Stimulated activated effector memory CD8-positive, alpha-beta T cell treated with anti-CD3 and anti-CD28 coated beads, Interleukin-12 subunit alpha, Interleukin-12 subunit beta, amount 100 ng/mL, for 72 hours (primary cell): ENCODE measurements at regions not wholly inside any gene's neighbourhood (a gene's known extent, or its start where the extent isn't known, plus 50 kb on each side); places are given as distances from the start of the nearest gene placed in this dataset.
"Not testable (repeated sequence)": the region's sequence is repeated elsewhere in the genome, so short reads cannot be mapped to it uniquely, and the experiment has no call there.

Experiments used
- ATAC-seq: fragments of 150-1000 bp; cut with Tn5 transposase; 2 replicates; pipeline ENCODE4 v1.10.0; 2021
- DNase-seq, 2 donors: peaks; one replicate each; pipeline ENCODE4 v3.0.0; 2021 to 2022; ENCODE audit warnings: low spot score in 2 of 2
- H3K27ac Mint-ChIP-seq: one replicate; pipeline ENCODE4 v1.8.0; 2022; ENCODE audit warnings: mild to moderate bottlenecking, mixed read lengths
- H3K36me3 Mint-ChIP-seq: one replicate; pipeline ENCODE4 v1.8.0; 2022; ENCODE audit warnings: mild to moderate bottlenecking, mixed read lengths
- H3K4me1 Mint-ChIP-seq: one replicate; pipeline ENCODE4 v1.8.0; 2022; ENCODE audit warnings: mixed read lengths
- H3K4me3 Mint-ChIP-seq: one replicate; pipeline ENCODE4 v1.8.0; 2022; ENCODE audit warnings: mild to moderate bottlenecking, mixed read lengths
- H3K9me3 Mint-ChIP-seq: one replicate; pipeline ENCODE4 v1.8.0; 2022; ENCODE audit warnings: mixed read lengths

DNA sequence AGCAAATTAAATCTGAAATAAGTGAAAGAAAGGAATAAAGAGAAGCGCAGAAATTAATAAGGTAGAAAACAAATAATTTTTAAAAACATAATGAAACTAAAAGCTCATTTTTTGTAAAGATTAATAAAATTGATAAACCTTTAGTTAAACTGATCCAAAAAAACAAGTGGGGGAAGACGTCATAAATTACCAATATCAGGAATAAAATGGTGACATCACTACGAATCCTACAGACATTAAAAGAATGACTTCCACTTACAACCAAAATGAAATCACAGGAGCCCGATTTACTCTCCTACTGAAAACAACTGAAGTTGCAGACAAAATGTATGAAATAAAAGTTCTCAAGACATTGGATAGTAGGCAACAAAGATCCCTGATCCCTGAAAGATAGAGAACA is 68.1 kb upstream of the IFFO2 start:
- DNase-seq (no peak), ATAC-seq (no peak)
- no peak overlapping the region for H3K27ac Mint-ChIP-seq
- H3K9me3 Mint-ChIP-seq = peaks cover 5% of the 10 kb centered on the region
- H3K4me3 Mint-ChIP-seq = no peak overlapping the region
- H3K36me3 Mint-ChIP-seq = no peaks in the 10 kb centered on the region
- peaks cover 6% of the 10 kb centered on the region for H3K4me1 Mint-ChIP-seq

DNA sequence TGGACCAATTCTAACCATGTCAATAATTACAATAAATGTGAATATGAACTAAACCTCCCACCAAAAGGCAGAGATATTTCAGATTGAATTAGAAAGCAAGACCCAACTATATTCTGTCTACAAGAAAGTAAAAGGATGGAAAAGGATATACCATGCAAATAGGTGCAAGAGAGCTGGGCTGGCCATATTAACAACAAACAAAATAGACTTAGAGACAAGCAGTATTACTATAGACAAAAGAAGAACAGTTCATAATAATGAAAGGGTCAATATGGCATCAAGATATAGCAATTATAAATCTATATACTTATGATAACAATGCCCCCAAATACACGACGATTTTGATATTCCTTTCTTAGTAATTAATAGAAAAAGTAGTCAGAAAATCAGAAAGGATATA is 67.3 kb upstream of the IFFO2 start:
- Mint-ChIP-seq H3K36me3 (no peaks in the 10 kb centered on the region), H3K9me3 (peaks cover 5% of the 10 kb centered on the region), H3K4me1 (peaks cover 6% of the 10 kb centered on the region), H3K4me3 (no peak overlapping the region), H3K27ac (no peak overlapping the region)
- DNase-seq (no peak), ATAC-seq (no peak)

DNA sequence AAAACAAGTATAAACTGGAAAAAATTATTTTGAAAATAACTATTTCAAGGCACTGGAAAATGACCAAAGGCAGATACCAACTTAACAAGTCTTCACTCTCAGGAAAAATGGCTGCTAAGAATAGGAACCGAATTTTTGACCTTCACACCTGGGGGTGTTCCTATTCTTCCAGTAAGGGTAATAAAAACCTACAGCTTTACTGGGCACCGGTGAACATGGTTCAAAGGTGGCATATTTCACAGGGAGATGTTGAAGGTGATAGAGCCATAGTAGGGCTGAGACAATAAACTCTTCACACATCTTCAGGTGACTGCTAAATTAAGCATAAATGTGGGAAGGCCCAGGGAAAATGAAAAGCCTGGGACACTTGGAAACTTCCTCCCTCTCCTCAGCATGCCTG is 65.4 kb upstream of the IFFO2 start:
- H3K4me1 Mint-ChIP-seq = no peaks in the 10 kb centered on the region
- DNase-seq = no peak
- ATAC-seq = no peak
- peaks cover 5% of the 10 kb centered on the region for H3K9me3 Mint-ChIP-seq
- H3K36me3 Mint-ChIP-seq = no peaks in the 10 kb centered on the region
- H3K27ac Mint-ChIP-seq = no peak overlapping the region
- H3K4me3 Mint-ChIP-seq = no peak overlapping the region

DNA sequence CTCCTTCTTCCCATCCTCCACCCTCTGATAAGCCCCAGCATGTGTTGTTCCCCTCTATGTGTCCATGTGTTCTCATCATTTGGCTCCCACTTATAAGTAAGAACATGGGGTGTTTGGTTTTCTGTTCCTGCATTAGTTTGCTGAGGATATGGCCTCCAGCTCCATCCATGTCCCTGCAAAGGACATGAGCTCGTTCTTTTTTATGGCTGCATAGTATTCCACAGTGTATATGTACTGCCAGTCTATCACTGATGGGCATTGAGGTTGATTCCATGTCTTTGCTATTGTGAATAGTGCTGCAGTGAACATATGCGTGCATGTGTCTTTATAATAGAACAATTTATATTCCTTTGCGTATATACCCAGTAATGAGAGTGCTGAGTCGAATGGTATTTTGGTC is 62.8 kb upstream of the IFFO2 start:
- not testable (repeated sequence) for H3K27ac Mint-ChIP-seq, H3K4me3 Mint-ChIP-seq, H3K4me1 Mint-ChIP-seq, H3K9me3 Mint-ChIP-seq, ATAC-seq, DNase-seq, H3K36me3 Mint-ChIP-seq

DNA sequence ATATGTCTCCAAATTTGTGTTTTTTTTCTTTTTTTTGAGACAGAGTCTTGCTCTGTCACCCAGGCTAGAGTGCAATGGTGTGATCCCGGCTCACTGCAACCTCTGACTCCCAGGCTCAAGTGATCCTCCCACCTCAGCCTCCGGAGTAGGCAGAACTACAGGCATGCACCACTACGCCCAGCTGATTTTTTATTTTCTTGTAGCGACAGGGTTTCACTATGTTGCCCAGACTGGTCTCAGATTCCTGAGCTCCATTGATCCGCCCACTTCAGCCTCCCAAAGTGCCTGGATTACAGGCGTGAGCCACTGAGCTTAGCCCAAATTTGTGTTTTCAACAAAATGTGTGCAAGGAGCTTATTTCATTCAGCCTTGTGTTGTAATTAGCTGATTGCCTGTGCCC is 59.0 kb upstream of the IFFO2 start:
- Mint-ChIP-seq H3K4me3 (no peak overlapping the region), H3K4me1 (peaks cover 18% of the 10 kb centered on the region), H3K36me3 (peaks cover 9% of the 10 kb centered on the region), H3K27ac (no peak overlapping the region), H3K9me3 (no peaks in the 10 kb centered on the region)
- no peak for DNase-seq
- no peak for ATAC-seq

DNA sequence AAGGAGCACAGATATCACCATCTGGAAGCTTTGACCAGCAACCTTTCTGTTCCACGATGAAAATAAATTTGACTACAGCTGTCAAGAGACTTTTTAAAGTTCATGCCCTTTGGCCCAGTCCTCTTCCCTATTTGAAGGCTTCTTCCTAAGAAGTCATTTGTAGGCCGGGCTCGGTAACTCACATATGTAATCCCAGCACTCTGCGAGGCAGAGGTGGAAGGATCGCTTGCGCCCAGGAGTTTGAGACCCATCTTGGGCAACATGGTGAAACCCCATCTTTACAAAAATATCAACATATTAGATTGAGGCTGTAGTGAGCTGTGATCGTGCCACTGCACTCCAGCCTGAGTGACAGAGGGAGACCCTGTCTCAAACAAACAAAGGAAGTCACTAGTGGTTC is 58.3 kb upstream of the IFFO2 start:
- Mint-ChIP-seq H3K4me3 (no peak overlapping the region), H3K9me3 (no peaks in the 10 kb centered on the region), H3K36me3 (peaks cover 10% of the 10 kb centered on the region), H3K27ac (no peak overlapping the region), H3K4me1 (peaks cover 25% of the 10 kb centered on the region)
- DNase-seq (no peak), ATAC-seq (no peak)

DNA sequence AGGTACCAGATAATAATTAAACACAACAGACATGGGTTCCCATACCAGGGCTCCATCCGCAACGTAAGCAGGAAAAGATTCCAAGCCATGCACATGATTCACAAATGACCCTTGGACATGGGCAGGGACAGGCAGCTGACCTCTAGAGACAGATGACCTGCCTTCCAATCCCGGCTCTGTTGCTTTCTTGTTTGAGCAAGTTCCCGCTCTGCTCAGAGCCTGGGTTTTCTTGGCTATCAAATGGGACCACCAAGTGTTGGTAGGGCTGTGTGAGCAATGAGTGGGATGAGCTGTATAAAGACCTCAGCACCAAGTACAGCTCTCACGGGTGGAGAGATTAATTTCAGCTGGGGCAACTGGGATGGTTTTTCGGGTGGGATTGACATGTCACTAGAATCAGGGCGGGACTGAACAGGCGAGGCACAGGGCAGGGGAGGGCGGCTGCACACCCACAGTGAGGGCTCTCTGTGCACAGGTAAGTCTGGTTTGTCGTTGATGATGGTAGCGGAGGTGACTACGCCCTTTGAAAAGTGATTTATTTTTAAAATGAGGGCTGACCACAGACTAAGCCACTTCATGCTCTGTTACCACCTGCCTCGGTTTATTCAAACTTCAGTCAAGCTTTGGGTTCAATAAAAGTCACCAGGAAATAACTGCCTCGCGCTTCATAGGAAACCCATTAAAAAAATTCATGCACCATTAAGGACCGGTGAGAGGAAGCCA is 57.5 kb upstream of the IFFO2 start:
- Mint-ChIP-seq H3K9me3 (no peaks in the 10 kb centered on the region), H3K4me3 (no peak overlapping the region), H3K36me3 (peaks cover 10% of the 10 kb centered on the region), H3K27ac (peak overlapping the region; percentile 52), H3K4me1 (peaks cover 27% of the 10 kb centered on the region)
- DNase-seq = no peak
- no peak for ATAC-seq

DNA sequence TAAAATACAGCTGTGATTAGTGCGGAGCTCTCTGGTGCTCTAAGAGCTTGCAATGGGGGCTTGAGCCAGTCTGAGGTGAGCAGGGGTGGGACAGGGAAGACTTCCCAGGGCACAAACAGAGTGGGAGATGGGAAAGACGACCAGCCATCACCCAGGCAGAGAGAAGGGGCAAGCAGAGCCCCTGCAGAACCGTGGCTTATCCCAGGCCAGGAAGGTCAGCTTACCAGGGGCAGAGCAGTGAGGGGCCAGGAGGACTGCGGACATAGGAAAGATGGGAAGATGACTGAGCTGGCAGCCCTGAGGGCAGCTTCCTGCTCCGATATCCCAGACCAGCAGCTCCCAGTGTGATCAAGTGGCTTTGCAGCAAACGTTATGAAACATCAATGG is 55.4 kb upstream of the IFFO2 start:
- no peak for ATAC-seq
- H3K36me3 Mint-ChIP-seq = peaks cover 10% of the 10 kb centered on the region
- peak overlapping the region; percentile 55 for H3K27ac Mint-ChIP-seq
- peak overlapping the region; percentile 29 for H3K4me3 Mint-ChIP-seq
- no peak for DNase-seq
- no peaks in the 10 kb centered on the region for H3K9me3 Mint-ChIP-seq
- peaks cover 27% of the 10 kb centered on the region for H3K4me1 Mint-ChIP-seq

DNA sequence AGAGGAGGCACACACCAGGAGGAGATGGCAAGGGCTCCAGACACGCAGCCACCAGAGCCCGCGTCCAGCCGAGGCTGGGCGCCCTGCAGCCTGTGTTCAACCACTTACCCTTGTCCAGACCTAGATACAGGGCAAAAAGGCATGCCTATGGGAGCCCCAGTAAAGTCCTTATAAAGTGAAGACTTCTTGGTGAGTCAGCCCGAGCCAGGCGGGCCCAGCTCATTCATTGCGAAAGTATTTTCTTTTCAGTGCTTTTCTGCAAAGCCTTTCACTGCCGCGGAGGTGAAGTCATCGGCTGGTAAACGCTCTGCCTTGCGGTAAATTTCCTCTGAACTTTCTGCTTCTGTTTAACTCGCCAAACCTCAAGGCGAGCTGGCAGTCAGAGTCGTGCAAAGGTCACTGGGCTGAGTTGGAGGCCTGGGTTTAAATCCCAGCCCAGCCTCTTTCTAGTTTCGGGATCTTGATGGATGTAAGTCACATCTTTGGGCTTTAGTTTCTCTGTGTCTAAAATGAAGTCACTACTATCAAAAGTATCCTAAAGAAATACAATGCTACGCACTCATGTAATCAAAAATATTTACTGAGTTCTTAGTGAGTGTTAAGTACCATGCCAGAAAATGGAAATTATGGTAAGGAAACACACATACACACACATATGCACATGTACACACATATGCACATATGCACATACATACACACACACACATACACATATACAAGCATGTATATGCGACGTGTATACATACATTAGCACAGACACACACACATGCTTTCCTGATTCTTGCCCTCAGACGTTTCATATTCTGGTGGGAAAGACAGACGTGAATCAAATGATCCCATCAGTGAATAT is 54.7 kb upstream of the IFFO2 start:
- Mint-ChIP-seq H3K4me1 (peaks cover 27% of the 10 kb centered on the region), H3K36me3 (peaks cover 10% of the 10 kb centered on the region), H3K9me3 (no peaks in the 10 kb centered on the region), H3K4me3 (peak overlapping the region; percentile 53), H3K27ac (peak overlapping the region; percentile 55)
- peak; percentile 98 for ATAC-seq
- DNase-seq = peak; percentile 54 to 86

DNA sequence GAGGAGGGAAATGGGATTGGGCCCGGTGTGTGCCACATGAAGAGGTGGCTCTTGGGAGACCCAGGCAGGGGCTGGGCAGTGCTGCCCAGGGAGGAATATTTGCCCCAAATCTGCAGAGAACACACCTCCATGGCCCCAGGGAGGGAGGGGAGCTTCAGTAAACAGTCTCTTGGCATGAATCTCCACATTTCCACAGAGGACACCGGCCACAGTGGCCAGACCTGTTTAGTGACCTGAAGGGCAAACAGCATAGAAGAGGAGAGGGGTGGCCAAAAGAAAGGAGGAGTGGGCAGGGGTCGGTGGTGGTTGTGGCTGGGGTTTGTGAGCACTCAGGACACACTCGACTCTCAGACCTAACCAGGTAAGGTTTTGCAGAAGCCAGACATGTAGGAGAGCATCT is 54.0 kb upstream of the IFFO2 start:
- H3K4me1 Mint-ChIP-seq = peaks cover 27% of the 10 kb centered on the region
- peak overlapping the region; percentile 53 for H3K4me3 Mint-ChIP-seq

DNA sequence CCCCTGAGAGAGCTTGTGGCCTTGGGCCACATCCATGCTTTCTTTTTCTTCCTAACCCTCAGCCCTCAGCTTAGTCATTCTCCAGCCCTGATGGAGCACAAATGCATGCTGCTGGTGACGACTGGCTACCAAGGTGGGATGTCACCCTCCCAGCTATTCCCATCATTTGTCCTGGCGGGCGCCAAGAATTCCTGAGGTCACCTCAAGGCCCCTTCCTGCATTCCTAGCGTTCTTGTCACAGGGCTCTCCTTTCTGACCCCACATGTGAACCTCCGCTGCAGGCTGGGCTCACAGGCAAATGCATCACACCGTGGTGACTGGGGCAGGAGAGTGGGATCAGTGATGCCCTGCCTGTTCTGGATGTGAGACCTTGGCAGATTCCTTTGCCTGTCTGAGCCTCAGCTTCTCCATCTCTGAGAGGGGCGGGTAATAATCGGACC is 53.4 kb upstream of the IFFO2 start:
- Mint-ChIP-seq H3K9me3 (no peaks in the 10 kb centered on the region), H3K4me3 (peak overlapping the region; percentile 53), H3K36me3 (peaks cover 10% of the 10 kb centered on the region), H3K27ac (peak overlapping the region; percentile 55), H3K4me1 (peaks cover 27% of the 10 kb centered on the region)
- no peak for ATAC-seq
- no peak for DNase-seq

More for the DNA sequence above, 54.0 kb upstream of the IFFO2 start:
- H3K27ac Mint-ChIP-seq = peak overlapping the region; percentile 55
- ATAC-seq = no peak
- no peak for DNase-seq
- H3K36me3 Mint-ChIP-seq = peaks cover 10% of the 10 kb centered on the region
- H3K9me3 Mint-ChIP-seq = no peaks in the 10 kb centered on the region

DNA sequence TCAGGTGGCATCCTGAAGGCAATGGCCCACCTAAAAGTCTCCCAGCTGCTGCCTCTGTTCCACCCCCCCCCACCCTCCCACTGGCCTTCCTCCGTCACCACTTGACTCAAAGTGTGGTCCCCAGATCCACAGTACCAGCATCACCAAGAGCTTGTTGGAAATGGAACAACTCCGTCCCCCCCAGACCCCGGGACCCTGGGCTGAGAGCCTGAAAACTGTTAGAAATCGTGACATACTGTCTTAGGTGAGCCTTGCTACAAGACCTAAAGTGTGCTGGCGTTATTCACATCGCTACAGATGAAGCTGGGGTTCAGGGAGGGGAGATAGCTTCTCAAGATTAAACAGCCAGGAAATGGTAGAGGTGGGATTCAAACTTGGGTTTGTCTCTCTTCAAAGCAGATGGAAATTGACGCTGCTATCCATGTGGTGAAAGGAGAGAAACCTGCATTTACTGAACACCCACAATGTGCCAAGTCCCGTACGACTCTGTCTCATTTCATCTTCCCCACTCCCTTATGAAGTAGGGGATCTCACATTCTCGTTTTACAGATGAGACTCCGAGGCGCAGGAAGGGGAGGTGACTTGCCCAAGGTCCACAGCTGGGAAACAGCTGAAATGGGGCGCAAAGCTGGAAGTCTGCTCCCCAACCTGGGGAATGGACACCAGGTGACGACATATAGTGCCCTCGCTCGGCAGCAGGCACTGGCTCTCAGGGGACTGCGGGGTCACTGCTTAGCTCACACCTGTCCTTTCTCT is 52.8 kb upstream of the IFFO2 start:
- peaks cover 10% of the 10 kb centered on the region for H3K36me3 Mint-ChIP-seq
- DNase-seq = no peak
- no peaks in the 10 kb centered on the region for H3K9me3 Mint-ChIP-seq
- H3K4me1 Mint-ChIP-seq = peaks cover 27% of the 10 kb centered on the region
- H3K4me3 Mint-ChIP-seq = no peak overlapping the region
- no peak for ATAC-seq
- no peak overlapping the region for H3K27ac Mint-ChIP-seq

DNA sequence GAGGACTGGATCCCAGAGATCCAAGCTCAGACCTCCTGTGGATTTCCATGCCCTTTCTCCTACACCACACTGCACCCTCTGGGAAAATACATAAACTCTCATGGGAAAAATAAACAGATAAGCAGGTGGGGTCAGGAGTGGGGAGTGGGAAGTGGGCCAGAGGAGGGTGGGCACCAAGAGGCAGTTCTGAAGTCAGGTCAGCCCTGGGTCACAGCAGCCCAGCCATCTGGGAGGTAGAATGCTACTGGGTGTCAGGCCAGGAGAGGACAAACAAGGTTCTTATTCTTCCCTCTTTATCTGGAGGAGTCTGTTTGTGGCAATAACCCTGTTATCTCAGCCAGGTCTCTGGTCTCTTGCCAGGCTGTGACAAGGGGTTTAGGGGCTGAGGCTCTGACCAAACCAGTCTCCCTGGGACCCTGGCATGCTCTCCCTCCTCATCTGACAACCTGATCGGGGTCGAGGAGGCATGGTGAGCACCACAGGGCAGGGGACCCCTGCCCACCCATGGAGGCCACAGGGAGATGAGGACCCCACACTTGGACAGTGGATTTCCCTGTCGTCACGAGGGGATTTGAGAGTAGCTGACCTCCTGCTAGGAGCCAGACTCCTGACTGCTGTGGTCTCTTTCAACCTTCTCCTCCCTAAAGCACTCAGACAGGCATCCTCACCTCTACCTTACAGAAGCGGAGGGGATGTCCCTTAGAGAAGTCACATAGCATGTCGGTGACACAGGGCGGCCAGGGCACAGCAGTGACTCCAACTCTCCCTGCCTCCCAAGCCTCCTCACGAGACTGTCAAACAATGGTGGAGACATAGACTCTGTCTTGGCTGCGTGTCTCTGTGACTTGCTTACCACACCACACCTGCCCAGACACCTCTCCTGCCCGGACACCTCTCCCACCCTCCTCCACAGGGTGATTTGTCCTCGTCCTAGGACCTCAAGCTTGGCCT is 51.3 kb upstream of the IFFO2 start:
- ATAC-seq (no peak), DNase-seq (no peak)
- Mint-ChIP-seq H3K36me3 (peaks cover 10% of the 10 kb centered on the region), H3K9me3 (no peaks in the 10 kb centered on the region), H3K4me1 (peaks cover 41% of the 10 kb centered on the region), H3K27ac (no peak overlapping the region), H3K4me3 (no peak overlapping the region)

DNA sequence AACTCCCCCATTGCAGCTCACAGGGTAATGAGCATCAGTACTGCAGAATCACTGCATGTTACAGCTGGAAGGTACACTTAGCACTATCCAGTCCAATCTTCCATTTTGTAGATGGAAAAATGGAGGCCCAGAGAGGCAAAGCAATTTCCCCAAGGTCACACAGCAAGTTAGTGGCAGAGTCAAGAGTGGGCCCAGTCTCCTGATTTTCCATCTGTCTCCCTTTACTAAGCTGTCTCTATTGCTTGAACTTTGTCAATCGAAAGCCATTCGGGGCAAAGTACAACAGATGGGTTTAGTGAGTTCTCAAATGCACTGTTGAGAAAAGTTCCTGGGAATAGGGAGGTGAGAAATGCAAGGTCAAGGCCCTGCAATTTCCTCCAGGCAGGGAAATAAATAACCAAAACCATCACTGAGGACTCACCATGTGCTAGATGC is 50.4 kb upstream of the IFFO2 start:
- Mint-ChIP-seq H3K36me3 (peaks cover 10% of the 10 kb centered on the region), H3K27ac (no peak overlapping the region), H3K9me3 (peaks cover 8% of the 10 kb centered on the region), H3K4me3 (no peak overlapping the region), H3K4me1 (peaks cover 42% of the 10 kb centered on the region)
- ATAC-seq (no peak), DNase-seq (no peak)
